Ishikawa (cell line): ENCODE measurements at regions not wholly inside any gene's neighbourhood (a gene's known extent, or its start where the extent isn't known, plus 50 kb on each side); places are given as distances from the start of the nearest gene placed in this dataset.

Experiments used
- CEBPB ChIP-seq: IDR thresholded peaks from 2 replicates; pipeline ENCODE4 v1.6.1; 2012
- EGR1 ChIP-seq: IDR thresholded peaks from 2 replicates; pipeline ENCODE4 v1.6.1; 2012
- EP300 ChIP-seq: IDR thresholded peaks from 2 replicates; pipeline ENCODE4 v1.6.1; 2012; ENCODE audit warnings: borderline replicate concordance
- FOXM1 ChIP-seq: IDR thresholded peaks from 2 replicates; pipeline ENCODE4 v1.6.1; 2012; ENCODE audit warnings: low read depth, borderline replicate concordance
- NFIC ChIP-seq: IDR thresholded peaks from 2 replicates; pipeline ENCODE4 v1.6.1; 2012
- RAD21 ChIP-seq: IDR thresholded peaks from 2 replicates; pipeline ENCODE4 v1.6.1; 2012; ENCODE audit warnings: low read depth
- TAF1 ChIP-seq: IDR thresholded peaks from 2 replicates; pipeline ENCODE4 v1.6.1; 2012; ENCODE audit warnings: low read depth, mild to moderate bottlenecking
- TCF12 ChIP-seq: IDR thresholded peaks from 2 replicates; pipeline ENCODE4 v1.6.1; 2012; ENCODE audit warnings: low read depth
- YY1 ChIP-seq: IDR thresholded peaks from 2 replicates; pipeline ENCODE4 v1.6.1; 2012; ENCODE audit warnings: low read depth
- TF ChIP-seq, protein P1 (sequence below): IDR thresholded peaks from 2 replicates; pipeline ENCODE4 v1.6.1; 2012
- TF ChIP-seq, protein P2 (sequence below): IDR thresholded peaks from 2 replicates; pipeline ENCODE4 v1.6.1; 2012; ENCODE audit warnings: low read depth, mild to moderate bottlenecking
- TF ChIP-seq, protein P3 (sequence below): IDR thresholded peaks from 2 replicates; pipeline ENCODE4 v1.6.1; 2012

DNA sequence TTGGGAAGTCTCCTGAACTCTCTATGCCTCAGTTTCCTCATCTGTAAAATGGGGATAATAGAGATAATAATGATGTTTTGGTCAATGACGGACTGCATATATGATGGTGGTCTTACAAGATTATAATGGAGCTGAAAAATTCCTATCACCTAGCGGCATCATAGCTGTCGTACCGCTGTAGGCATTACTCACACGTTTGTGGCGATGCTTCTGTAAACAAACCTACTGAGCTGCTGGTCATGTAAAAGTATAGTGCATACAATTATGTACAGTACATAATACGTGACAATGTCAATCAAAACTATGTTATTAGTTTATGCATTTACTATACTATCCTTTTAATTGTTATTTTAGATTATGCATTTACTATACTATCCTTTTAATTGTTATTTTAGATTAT is 339.1 kb upstream of the NPVF start:
- TF ChIP-seq, protein P1, sequence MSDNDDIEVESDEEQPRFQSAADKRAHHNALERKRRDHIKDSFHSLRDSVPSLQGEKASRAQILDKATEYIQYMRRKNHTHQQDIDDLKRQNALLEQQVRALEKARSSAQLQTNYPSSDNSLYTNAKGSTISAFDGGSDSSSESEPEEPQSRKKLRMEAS, result no peak
- TF ChIP-seq EP300 (no peak), FOXM1 (no peak), CEBPB (no peak), RAD21 (no peak), NFIC (no peak), TAF1 (no peak), TCF12 (no peak), YY1 (no peak), EGR1 (no peak)
- TF ChIP-seq, protein P2, sequence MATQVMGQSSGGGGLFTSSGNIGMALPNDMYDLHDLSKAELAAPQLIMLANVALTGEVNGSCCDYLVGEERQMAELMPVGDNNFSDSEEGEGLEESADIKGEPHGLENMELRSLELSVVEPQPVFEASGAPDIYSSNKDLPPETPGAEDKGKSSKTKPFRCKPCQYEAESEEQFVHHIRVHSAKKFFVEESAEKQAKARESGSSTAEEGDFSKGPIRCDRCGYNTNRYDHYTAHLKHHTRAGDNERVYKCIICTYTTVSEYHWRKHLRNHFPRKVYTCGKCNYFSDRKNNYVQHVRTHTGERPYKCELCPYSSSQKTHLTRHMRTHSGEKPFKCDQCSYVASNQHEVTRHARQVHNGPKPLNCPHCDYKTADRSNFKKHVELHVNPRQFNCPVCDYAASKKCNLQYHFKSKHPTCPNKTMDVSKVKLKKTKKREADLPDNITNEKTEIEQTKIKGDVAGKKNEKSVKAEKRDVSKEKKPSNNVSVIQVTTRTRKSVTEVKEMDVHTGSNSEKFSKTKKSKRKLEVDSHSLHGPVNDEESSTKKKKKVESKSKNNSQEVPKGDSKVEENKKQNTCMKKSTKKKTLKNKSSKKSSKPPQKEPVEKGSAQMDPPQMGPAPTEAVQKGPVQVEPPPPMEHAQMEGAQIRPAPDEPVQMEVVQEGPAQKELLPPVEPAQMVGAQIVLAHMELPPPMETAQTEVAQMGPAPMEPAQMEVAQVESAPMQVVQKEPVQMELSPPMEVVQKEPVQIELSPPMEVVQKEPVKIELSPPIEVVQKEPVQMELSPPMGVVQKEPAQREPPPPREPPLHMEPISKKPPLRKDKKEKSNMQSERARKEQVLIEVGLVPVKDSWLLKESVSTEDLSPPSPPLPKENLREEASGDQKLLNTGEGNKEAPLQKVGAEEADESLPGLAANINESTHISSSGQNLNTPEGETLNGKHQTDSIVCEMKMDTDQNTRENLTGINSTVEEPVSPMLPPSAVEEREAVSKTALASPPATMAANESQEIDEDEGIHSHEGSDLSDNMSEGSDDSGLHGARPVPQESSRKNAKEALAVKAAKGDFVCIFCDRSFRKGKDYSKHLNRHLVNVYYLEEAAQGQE, result no peak
- TF ChIP-seq, protein P3, sequence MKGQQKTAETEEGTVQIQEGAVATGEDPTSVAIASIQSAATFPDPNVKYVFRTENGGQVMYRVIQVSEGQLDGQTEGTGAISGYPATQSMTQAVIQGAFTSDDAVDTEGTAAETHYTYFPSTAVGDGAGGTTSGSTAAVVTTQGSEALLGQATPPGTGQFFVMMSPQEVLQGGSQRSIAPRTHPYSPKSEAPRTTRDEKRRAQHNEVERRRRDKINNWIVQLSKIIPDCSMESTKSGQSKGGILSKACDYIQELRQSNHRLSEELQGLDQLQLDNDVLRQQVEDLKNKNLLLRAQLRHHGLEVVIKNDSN, result no peak
